ENCODE measurements at regions not wholly inside any gene's neighbourhood (a gene's known extent, or its start where the extent isn't known, plus 50 kb on each side); places are given as distances from the start of the nearest gene placed in this dataset.

- no peaks in the 10 kb centered on the region for H3K27me3 ChIP-seq (ENCODE audit: insufficient read depth, low read depth, low read length)
- H3F3A ChIP-seq (ENCODE audit: insufficient read depth, low read length, poor library complexity, severe bottlenecking) = no peaks in the 10 kb centered on the region
- TF ChIP-seq, protein P1, sequence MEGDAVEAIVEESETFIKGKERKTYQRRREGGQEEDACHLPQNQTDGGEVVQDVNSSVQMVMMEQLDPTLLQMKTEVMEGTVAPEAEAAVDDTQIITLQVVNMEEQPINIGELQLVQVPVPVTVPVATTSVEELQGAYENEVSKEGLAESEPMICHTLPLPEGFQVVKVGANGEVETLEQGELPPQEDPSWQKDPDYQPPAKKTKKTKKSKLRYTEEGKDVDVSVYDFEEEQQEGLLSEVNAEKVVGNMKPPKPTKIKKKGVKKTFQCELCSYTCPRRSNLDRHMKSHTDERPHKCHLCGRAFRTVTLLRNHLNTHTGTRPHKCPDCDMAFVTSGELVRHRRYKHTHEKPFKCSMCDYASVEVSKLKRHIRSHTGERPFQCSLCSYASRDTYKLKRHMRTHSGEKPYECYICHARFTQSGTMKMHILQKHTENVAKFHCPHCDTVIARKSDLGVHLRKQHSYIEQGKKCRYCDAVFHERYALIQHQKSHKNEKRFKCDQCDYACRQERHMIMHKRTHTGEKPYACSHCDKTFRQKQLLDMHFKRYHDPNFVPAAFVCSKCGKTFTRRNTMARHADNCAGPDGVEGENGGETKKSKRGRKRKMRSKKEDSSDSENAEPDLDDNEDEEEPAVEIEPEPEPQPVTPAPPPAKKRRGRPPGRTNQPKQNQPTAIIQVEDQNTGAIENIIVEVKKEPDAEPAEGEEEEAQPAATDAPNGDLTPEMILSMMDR (IDR thresholded peaks at IDR 0.05; ENCODE audit: poor library complexity, severe bottlenecking) = no peak
- TF ChIP-seq EZH2 (IDR thresholded peaks at IDR 0.05; ENCODE audit: borderline replicate concordance, insufficient read depth, low read length, poor library complexity, severe bottlenecking) (no peak), RAD21 (conservative IDR thresholded peaks at IDR 0.05) (no peak), SMC3 (conservative IDR thresholded peaks at IDR 0.05; ENCODE audit: poor library complexity) (no peak), REST (IDR thresholded peaks at IDR 0.05; ENCODE audit: borderline replicate concordance) (no peak), EP300 (conservative IDR thresholded peaks at IDR 0.05; ENCODE audit: poor library complexity, severe bottlenecking) (no peak), MXI1 (conservative IDR thresholded peaks at IDR 0.05; ENCODE audit: poor library complexity, severe bottlenecking) (no peak), POLR2AphosphoS5 (IDR thresholded peaks at IDR 0.05) (no peak), TAF1 (IDR thresholded peaks at IDR 0.05; ENCODE audit: low read depth) (no peak)
- no peaks in the 10 kb centered on the region for H3K9me3 ChIP-seq (ENCODE audit: low read length)
- H3K4me3 ChIP-seq (ENCODE audit: low read length) = no peak overlapping the region
- no peak overlapping the region for H2AFZ ChIP-seq (ENCODE audit: low read depth, low read length)
- H3K36me3 ChIP-seq (ENCODE audit: insufficient read depth, low read length) = no peaks in the 10 kb centered on the region
- no peak overlapping the region for H3K9ac ChIP-seq (ENCODE audit: low read length)
- no peaks in the 10 kb centered on the region for H3K9me2 ChIP-seq (ENCODE audit: insufficient read depth, low read length)
- no peaks in the 10 kb centered on the region for H4K20me1 ChIP-seq (ENCODE audit: insufficient read depth)
- H3K79me2 ChIP-seq (replicated peaks; ENCODE audit: insufficient read depth, low read length) = no peaks in the 10 kb centered on the region
- no peak overlapping the region for H3K27ac ChIP-seq (ENCODE audit: low read length)
- no peak overlapping the region for H3K4me2 ChIP-seq (ENCODE audit: low read length)
Observed at GRCh38 chr3:20424086-20424485, 238.1 kb upstream of the SGO1 start.

- H3K36me3 ChIP-seq (ENCODE audit: insufficient read depth, low read length) = no peaks in the 10 kb centered on the region
- no peak overlapping the region for H3K27ac ChIP-seq (ENCODE audit: low read length)
- no peak overlapping the region for H3K4me3 ChIP-seq (ENCODE audit: low read length)
Observed at GRCh38 chr3:20422391-20422790, 236.4 kb upstream of the SGO1 start.

More at GRCh38 chr3:20422391-20422790, 236.4 kb upstream of the SGO1 start:
- no peak overlapping the region for H3K9ac ChIP-seq (ENCODE audit: low read length)
- no peaks in the 10 kb centered on the region for H4K20me1 ChIP-seq (ENCODE audit: insufficient read depth)
- H3K4me2 ChIP-seq (ENCODE audit: low read length) = no peak overlapping the region
- no peaks in the 10 kb centered on the region for H3F3A ChIP-seq (ENCODE audit: insufficient read depth, low read length, poor library complexity, severe bottlenecking)
- TF ChIP-seq, protein P1 (IDR thresholded peaks at IDR 0.05; ENCODE audit: poor library complexity, severe bottlenecking) = no peak
- TF ChIP-seq POLR2AphosphoS5 (IDR thresholded peaks at IDR 0.05) = no peak
- TF ChIP-seq REST (IDR thresholded peaks at IDR 0.05; ENCODE audit: borderline replicate concordance) = no peak
- TF ChIP-seq RAD21 (conservative IDR thresholded peaks at IDR 0.05) = no peak
- TF ChIP-seq EP300 (conservative IDR thresholded peaks at IDR 0.05; ENCODE audit: poor library complexity, severe bottlenecking) = no peak
- no peak overlapping the region for H2AFZ ChIP-seq (ENCODE audit: low read depth, low read length)
- no peaks in the 10 kb centered on the region for H3K9me3 ChIP-seq (ENCODE audit: low read length)
- no peaks in the 10 kb centered on the region for H3K27me3 ChIP-seq (ENCODE audit: insufficient read depth, low read depth, low read length)
- H3K9me2 ChIP-seq (ENCODE audit: insufficient read depth, low read length) = no peaks in the 10 kb centered on the region
- no peaks in the 10 kb centered on the region for H3K79me2 ChIP-seq (replicated peaks; ENCODE audit: insufficient read depth, low read length)

All from neural cell (in vitro differentiated cells).